ENCODE measurements at regions not wholly inside any gene's neighbourhood (a gene's known extent, or its start where the extent isn't known, plus 50 kb on each side); places are given as distances from the start of the nearest gene placed in this dataset.

- TF ChIP-seq CTCF (IDR thresholded peaks at IDR 0.05) (no peak), POLR2A (IDR thresholded peaks at IDR 0.05) (no peak)
Measured at GRCh38 chr4:75284831-75285230, 229.4 kb downstream of the RCHY1 start.

Measured in right lobe of liver (tissue), 4 donors.